Gastroesophageal sphincter (tissue), 4 donors: ENCODE measurements at regions not wholly inside any gene's neighbourhood (a gene's known extent, or its start where the extent isn't known, plus 50 kb on each side); places are given as distances from the start of the nearest gene placed in this dataset.

Experiments used
- ATAC-seq: fragments of 150-250 bp; one replicate; pipeline ENCODE4 v1.9.1; 2016; ENCODE audit warnings: mild to moderate bottlenecking, moderate library complexity
- H3K27ac ChIP-seq, 4 donors: fragments of 200-600 bp; sonication (generic) in 3 of 4; 1 replicate in 3 of 4; 2 replicates in 1 of 4; pipeline ENCODE4 v1.5.1; 2016 to 2019
- H3K27me3 ChIP-seq: fragments of 200-600 bp; sonication (generic); one replicate; pipeline ENCODE4 v1.5.1; 2019
- H3K36me3 ChIP-seq, 2 donors: fragments of 200-600 bp; sonication (generic); one replicate each; pipeline ENCODE4 v1.5.1; 2019; ENCODE audit warnings: control low read depth in 1 of 2
- H3K4me1 ChIP-seq, 3 donors: fragments of 200-600 bp; sonication (generic); 1 replicate in 2 of 3; 2 replicates in 1 of 3; pipeline ENCODE4 v1.5.1; 2016 to 2019; ENCODE audit warnings: control low read depth in 2 of 3
- H3K4me3 ChIP-seq, 2 donors: fragments of 200-600 bp; sonication (generic); one replicate each; pipeline ENCODE4 v1.5.1; 2019; ENCODE audit warnings: mild to moderate bottlenecking in 1 of 2, moderate library complexity in 1 of 2
- H3K9me3 ChIP-seq, 3 donors: fragments of 200-600 bp; sonication (generic); one replicate each; pipeline ENCODE4 v1.5.1; 2017 to 2019; ENCODE audit warnings: control low read depth in 2 of 3
- EP300 ChIP-seq: sonication (generic); formaldehyde crosslinking; IDR thresholded peaks from one replicate; pipeline ENCODE4 v1.6.1; 2017; ENCODE audit warnings: antibody characterized with exemption, mild to moderate bottlenecking
- POLR2A ChIP-seq, 2 donors: fragments of 450-650 bp; IDR thresholded peaks; one replicate each; pipeline ENCODE4 v1.6.1; 2017; ENCODE audit warnings: antibody characterized with exemption in 2 of 2, mild to moderate bottlenecking in 2 of 2, moderate library complexity in 1 of 2
- POLR2AphosphoS5 ChIP-seq: sonication (generic); formaldehyde crosslinking; IDR thresholded peaks from one replicate; pipeline ENCODE4 v1.6.1; 2017; ENCODE audit warnings: antibody characterized with exemption
- WGBS, 2 donors: methylation state at CpG; one replicate each; pipeline ENCODE4 v1.1.5; 2018; ENCODE audit warnings: low coverage in 1 of 2; 5-methylcytosine and 5-hydroxymethylcytosine counted together
- TF ChIP-seq, protein P1 (sequence below), 4 experiments: fragments of 200-600 bp in 2 of 4; fragments of 450-650 bp in 2 of 4; sonication (generic) in 1 of 4; IDR thresholded peaks; one replicate each; pipeline ENCODE4 v1.5.1; 2017 to 2019; ENCODE audit warnings: antibody characterized with exemption in 4 of 4, mild to moderate bottlenecking in 2 of 4, moderate library complexity in 2 of 4

DNA sequence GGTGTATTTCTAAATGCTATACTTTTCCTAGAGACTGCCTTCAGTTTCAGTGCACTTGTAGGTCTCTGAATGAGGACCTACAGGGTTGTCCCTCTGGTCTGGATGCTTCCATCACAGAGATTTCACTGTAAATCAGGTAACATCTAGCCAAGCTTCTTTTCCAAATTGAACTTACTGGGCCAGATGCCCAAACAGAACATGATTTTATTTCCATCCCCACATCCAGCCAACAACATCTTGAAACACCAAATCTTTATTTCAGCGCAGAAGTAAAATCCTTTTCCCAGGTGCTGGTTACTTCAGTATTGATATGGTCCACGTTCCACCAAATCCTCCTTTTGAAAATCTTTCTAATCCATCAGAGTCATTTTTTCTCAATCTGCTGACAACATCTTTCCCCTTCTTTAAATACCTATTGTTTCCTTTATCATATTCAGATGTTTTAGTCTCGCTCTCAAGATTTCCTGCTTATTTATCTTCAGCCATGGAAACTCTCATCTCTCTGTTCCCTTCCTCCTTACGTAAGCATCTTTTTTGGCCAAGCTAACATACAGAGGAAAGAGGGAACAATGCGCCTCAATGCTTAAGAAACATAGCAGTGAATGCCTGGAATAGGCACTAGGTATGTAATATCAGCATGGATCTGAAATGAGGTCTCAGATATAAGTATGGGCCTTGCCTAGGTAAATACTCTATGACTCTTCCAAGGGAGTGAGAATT is 201.2 kb upstream of the MTNR1B start:
- H3K36me3 ChIP-seq = no peaks in the 10 kb centered on the region
- H3K27me3 ChIP-seq = no peaks in the 10 kb centered on the region
- no peaks in the 10 kb centered on the region for H3K9me3 ChIP-seq
- ATAC-seq = no peak
- H3K4me1 ChIP-seq = peaks cover 0 to 10% (median 0%) of the 10 kb centered on the region in 3 donors
- 92 to 97% methylated on average over 4 to 5 of the region's 5 CpGs for WGBS, 2 donors
- no peak overlapping the region for H3K4me3 ChIP-seq
- TF ChIP-seq POLR2A (IDR thresholded peaks at IDR 0.05) (no peak), EP300 (no peak)
- TF ChIP-seq, protein P1, sequence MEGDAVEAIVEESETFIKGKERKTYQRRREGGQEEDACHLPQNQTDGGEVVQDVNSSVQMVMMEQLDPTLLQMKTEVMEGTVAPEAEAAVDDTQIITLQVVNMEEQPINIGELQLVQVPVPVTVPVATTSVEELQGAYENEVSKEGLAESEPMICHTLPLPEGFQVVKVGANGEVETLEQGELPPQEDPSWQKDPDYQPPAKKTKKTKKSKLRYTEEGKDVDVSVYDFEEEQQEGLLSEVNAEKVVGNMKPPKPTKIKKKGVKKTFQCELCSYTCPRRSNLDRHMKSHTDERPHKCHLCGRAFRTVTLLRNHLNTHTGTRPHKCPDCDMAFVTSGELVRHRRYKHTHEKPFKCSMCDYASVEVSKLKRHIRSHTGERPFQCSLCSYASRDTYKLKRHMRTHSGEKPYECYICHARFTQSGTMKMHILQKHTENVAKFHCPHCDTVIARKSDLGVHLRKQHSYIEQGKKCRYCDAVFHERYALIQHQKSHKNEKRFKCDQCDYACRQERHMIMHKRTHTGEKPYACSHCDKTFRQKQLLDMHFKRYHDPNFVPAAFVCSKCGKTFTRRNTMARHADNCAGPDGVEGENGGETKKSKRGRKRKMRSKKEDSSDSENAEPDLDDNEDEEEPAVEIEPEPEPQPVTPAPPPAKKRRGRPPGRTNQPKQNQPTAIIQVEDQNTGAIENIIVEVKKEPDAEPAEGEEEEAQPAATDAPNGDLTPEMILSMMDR (IDR thresholded peaks at IDR 0.05) = no peak
- H3K27ac ChIP-seq = no peak overlapping the region

- Histone ChIP-seq H3K4me1 (peaks cover 0 to 10% (median 0%) of the 10 kb centered on the region in 3 donors), H3K27ac (no peak overlapping the region), H3K36me3 (no peaks in the 10 kb centered on the region), H3K9me3 (no peaks in the 10 kb centered on the region), H3K27me3 (no peaks in the 10 kb centered on the region), H3K4me3 (no peak overlapping the region)
- 43 to 72% methylated on average over 1 to 2 of the region's 2 CpGs for WGBS, 2 donors
- no peak for TF ChIP-seq POLR2AphosphoS5
- TF ChIP-seq, protein P1 (IDR thresholded peaks at IDR 0.05) = no peak
- no peak for TF ChIP-seq POLR2A (IDR thresholded peaks at IDR 0.05)
- TF ChIP-seq EP300 = no peak
- ATAC-seq = no peak
These were observed 200.3 kb upstream of the MTNR1B start for GRCh38 chr11:92769112-92769511.

DNA sequence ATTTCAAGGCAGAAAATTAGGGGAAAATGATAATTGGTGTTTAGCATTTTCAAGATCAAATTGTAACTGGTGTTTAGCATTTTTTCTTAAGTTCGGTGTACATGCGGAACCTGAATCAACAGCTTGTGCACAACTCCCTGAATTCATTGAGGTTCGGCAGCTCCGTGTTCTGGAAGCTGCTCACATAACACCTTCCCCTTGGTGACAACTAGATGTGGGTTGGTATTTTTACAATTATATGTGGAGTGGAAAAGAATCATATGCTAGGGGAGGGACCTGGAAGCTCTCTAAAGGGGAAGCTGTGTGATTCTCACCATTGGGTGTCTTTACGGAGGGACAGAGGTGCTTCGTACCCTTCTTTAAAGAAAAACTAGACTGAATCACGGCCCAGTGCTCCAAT is 199.0 kb upstream of the MTNR1B start:
- Histone ChIP-seq H3K4me3 (no peak overlapping the region), H3K27ac (no peak overlapping the region), H3K36me3 (no peaks in the 10 kb centered on the region), H3K4me1 (peaks cover 0 to 10% (median 0%) of the 10 kb centered on the region in 3 donors), H3K9me3 (no peaks in the 10 kb centered on the region), H3K27me3 (no peaks in the 10 kb centered on the region)
- no peak for ATAC-seq
- TF ChIP-seq POLR2A (IDR thresholded peaks at IDR 0.05) = no peak
- no peak for TF ChIP-seq EP300
- TF ChIP-seq POLR2AphosphoS5 = no peak
- TF ChIP-seq, protein P1 (IDR thresholded peaks at IDR 0.05) = no peak
- WGBS, 2 donors = 91 to 94% methylated on average over 6 to 7 of the region's 7 CpGs

- H3K27me3 ChIP-seq = no peaks in the 10 kb centered on the region
- ATAC-seq = no peak
- no peaks in the 10 kb centered on the region for H3K9me3 ChIP-seq
- H3K4me1 ChIP-seq = peaks cover 0 to 8% (median 0%) of the 10 kb centered on the region in 3 donors
- WGBS, 2 donors = 83 to 93% methylated on average over 6 of the region's 9 CpGs
- no peaks in the 10 kb centered on the region for H3K36me3 ChIP-seq
- no peak overlapping the region for H3K27ac ChIP-seq
- no peak overlapping the region for H3K4me3 ChIP-seq
- TF ChIP-seq EP300 = no peak
- TF ChIP-seq POLR2A (IDR thresholded peaks at IDR 0.05) = no peak
- TF ChIP-seq, protein P1 (IDR thresholded peaks at IDR 0.05) = no peak
- no peak for TF ChIP-seq POLR2AphosphoS5
These were observed 198.5 kb upstream of the MTNR1B start for GRCh38 chr11:92770981-92771380.

GRCh38 chr11:92771701-92772100 is 197.8 kb upstream of the MTNR1B start:
- no peaks in the 10 kb centered on the region for H3K27me3 ChIP-seq
- TF ChIP-seq POLR2A (IDR thresholded peaks at IDR 0.05) = no peak
- TF ChIP-seq POLR2AphosphoS5 = no peak
- TF ChIP-seq EP300 = no peak
- TF ChIP-seq, protein P1 (IDR thresholded peaks at IDR 0.05) = no peak
- 71 to 83% methylated on average over 3 of the region's 3 CpGs for WGBS, 2 donors
- H3K4me3 ChIP-seq = no peak overlapping the region
- no peaks in the 10 kb centered on the region for H3K9me3 ChIP-seq
- no peaks in the 10 kb centered on the region for H3K36me3 ChIP-seq
- no peak for ATAC-seq
- peaks cover 0 to under 1% (median 0%) of the 10 kb centered on the region in 3 donors for H3K4me1 ChIP-seq
- H3K27ac ChIP-seq = no peak overlapping the region
